ENCODE measurements at regions not wholly inside any gene's neighbourhood (a gene's known extent, or its start where the extent isn't known, plus 50 kb on each side); places are given as distances from the start of the nearest gene placed in this dataset.

DNA sequence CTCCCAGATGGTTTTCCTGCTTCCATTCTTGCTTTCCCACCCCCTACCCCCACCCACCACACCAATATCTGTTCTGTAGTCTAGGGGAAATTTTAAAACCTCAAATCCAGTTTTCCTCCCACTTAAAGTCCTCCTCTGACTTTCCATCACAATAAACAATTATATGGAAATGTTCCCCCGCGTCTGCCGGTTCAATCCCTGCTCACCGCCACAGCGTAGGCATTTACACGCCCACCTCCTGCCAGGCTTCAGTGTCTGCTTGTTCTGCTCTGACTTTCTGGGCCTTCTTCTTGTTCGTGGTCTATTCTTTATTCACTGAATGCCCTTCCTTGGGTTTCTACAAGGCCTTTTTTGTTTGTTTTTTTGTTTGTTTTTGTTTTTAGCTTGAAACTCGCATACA, 633.0 kb upstream of the MKI67 start:
- TF ChIP-seq, protein P1, sequence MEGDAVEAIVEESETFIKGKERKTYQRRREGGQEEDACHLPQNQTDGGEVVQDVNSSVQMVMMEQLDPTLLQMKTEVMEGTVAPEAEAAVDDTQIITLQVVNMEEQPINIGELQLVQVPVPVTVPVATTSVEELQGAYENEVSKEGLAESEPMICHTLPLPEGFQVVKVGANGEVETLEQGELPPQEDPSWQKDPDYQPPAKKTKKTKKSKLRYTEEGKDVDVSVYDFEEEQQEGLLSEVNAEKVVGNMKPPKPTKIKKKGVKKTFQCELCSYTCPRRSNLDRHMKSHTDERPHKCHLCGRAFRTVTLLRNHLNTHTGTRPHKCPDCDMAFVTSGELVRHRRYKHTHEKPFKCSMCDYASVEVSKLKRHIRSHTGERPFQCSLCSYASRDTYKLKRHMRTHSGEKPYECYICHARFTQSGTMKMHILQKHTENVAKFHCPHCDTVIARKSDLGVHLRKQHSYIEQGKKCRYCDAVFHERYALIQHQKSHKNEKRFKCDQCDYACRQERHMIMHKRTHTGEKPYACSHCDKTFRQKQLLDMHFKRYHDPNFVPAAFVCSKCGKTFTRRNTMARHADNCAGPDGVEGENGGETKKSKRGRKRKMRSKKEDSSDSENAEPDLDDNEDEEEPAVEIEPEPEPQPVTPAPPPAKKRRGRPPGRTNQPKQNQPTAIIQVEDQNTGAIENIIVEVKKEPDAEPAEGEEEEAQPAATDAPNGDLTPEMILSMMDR (conservative IDR thresholded peaks at IDR 0.05) = no peak
- Mint-ChIP-seq H3K27me3 (peaks cover 12% of the 10 kb centered on the region), H3K36me3 (no peaks in the 10 kb centered on the region), H3K9me3 (no peaks in the 10 kb centered on the region), H3K4me1 (ENCODE audit: unreplicated experiment) (peaks cover 6% of the 10 kb centered on the region), H3K4me3 (no peak overlapping the region), H3K27ac (no peak overlapping the region)
- no peak for DNase-seq (ENCODE audit: extremely low spot score, unreplicated experiment)

DNA sequence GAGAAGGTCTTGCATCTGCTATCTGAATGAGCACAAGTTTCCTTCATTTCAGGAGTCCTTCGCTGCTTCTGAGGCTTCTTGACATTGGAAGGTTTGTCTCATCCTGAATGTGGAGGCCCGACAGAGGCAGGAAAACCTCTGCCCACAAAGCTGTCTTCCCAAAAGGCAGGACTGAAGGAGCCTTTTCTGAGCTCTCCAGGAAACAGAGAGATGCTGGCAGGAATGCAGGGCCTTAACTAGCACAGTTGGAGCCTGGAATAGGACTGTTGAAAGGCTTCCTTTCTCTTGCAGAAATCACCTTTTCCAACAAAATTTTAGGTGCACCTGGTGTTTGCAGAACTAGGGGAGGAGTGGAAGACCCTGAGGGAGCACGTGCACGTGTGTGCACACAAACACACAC, 637.4 kb upstream of the MKI67 start:
- no peak for DNase-seq (ENCODE audit: extremely low spot score, unreplicated experiment)
- H3K4me1 Mint-ChIP-seq (ENCODE audit: unreplicated experiment) = no peaks in the 10 kb centered on the region
- no peak overlapping the region for H3K4me3 Mint-ChIP-seq
- H3K27ac Mint-ChIP-seq = no peak overlapping the region
- TF ChIP-seq, protein P1 (conservative IDR thresholded peaks at IDR 0.05) = no peak
- peaks cover 8% of the 10 kb centered on the region for H3K27me3 Mint-ChIP-seq
- H3K9me3 Mint-ChIP-seq = no peaks in the 10 kb centered on the region
- no peaks in the 10 kb centered on the region for H3K36me3 Mint-ChIP-seq

DNA sequence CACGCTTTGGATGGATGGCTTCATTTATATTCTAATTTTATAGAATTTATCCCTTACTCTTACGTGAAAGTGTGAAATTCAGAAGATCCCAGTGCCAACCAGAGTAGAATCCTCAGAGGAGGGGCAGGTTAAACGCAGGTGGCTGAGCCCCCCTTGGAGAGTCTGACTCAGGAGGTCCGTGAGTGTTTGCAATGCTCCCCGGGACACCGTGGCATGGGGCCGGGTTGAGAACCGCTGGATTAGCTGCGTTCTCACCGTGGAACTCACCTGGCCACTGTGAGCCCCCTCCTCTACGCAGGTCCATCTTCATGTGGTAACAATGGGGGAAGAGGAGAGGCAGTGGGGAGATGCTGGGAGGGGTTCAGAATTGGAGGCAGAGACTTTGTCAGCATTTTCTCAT, 638.0 kb upstream of the MKI67 start:
- no peak for DNase-seq (ENCODE audit: extremely low spot score, unreplicated experiment)
- no peaks in the 10 kb centered on the region for H3K4me1 Mint-ChIP-seq (ENCODE audit: unreplicated experiment)
- no peaks in the 10 kb centered on the region for H3K9me3 Mint-ChIP-seq
- peaks cover 8% of the 10 kb centered on the region for H3K27me3 Mint-ChIP-seq
- H3K36me3 Mint-ChIP-seq = no peaks in the 10 kb centered on the region
- no peak overlapping the region for H3K27ac Mint-ChIP-seq
- no peak overlapping the region for H3K4me3 Mint-ChIP-seq
- TF ChIP-seq, protein P1 (conservative IDR thresholded peaks at IDR 0.05) = no peak

DNA sequence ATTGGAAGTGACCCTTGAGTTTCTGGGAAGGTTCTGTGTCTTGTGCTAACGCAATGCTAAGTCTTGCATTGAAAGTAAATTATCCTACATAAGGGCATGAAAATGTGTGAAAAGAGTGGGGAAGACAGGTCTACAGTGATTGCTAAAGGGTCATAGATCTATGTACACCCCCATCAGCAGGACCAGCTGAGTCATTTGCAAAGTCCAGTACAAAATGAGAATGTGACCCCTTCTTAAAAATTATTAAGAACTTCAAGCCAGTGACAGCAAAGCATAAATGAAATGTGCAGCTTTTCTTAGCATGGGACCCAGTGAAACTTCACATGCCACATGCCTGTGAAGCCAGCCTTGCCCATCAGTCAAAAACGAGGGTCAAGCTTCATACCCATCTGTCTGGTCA, 640.7 kb upstream of the MKI67 start:
- Mint-ChIP-seq H3K9me3 (no peaks in the 10 kb centered on the region), H3K36me3 (no peaks in the 10 kb centered on the region), H3K4me3 (no peak overlapping the region), H3K27me3 (peaks cover 4% of the 10 kb centered on the region), H3K27ac (no peak overlapping the region), H3K4me1 (ENCODE audit: unreplicated experiment) (no peaks in the 10 kb centered on the region)
- TF ChIP-seq, protein P1 (conservative IDR thresholded peaks at IDR 0.05) = no peak
- DNase-seq (ENCODE audit: extremely low spot score, unreplicated experiment) = no peak

DNA sequence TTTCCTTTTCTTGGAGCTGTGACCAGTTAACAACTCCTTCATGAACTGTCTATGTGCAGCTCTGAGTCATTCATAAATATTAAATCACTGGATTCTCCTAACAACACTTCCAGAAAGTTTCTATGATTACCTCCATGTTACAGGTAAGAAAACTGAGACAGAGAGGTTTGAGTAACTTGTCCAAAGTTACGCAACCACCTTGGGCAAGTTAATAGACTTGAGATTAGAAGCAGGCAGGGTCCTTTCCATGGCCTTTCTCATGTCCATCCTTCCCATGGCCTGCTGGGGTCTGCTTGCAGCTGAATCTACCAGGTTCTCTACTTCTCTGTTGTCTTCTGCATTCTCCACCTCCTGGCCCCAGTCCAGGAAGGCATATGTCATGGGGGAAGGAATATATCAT, 648.8 kb upstream of the MKI67 start:
- Mint-ChIP-seq H3K4me1 (ENCODE audit: unreplicated experiment) (peaks cover 4% of the 10 kb centered on the region), H3K27ac (no peak overlapping the region)

More for the DNA sequence above, 648.8 kb upstream of the MKI67 start:
- TF ChIP-seq, protein P1 (conservative IDR thresholded peaks at IDR 0.05) = no peak
- Mint-ChIP-seq H3K4me3 (no peak overlapping the region), H3K27me3 (peaks cover 3% of the 10 kb centered on the region), H3K36me3 (no peaks in the 10 kb centered on the region), H3K9me3 (peaks cover 18% of the 10 kb centered on the region)
- DNase-seq (ENCODE audit: extremely low spot score, unreplicated experiment) = no peak

All from type B pancreatic cell (in vitro differentiated cells).